ENCODE measurements at regions not wholly inside any gene's neighbourhood (a gene's known extent, or its start where the extent isn't known, plus 50 kb on each side); places are given as distances from the start of the nearest gene placed in this dataset.

- POLR2A ChIA-PET (ENCODE audit: partially characterized antibody) = no interaction called here
- TF ChIP-seq CREB1 (IDR thresholded peaks at IDR 0.05) = no peak
- no peak for TF ChIP-seq TBP (IDR thresholded peaks at IDR 0.05; ENCODE audit: low read depth, low read length)
- TF ChIP-seq ATF3 (IDR thresholded peaks at IDR 0.05; ENCODE audit: insufficient read depth, low read depth, low read length) = no peak
- no peak for TF ChIP-seq USF2 (IDR thresholded peaks at IDR 0.05; ENCODE audit: low read length)
These were observed 157.4 kb upstream of the PUM3 start for GRCh38 chr9:3001311-3001710.

More at GRCh38 chr9:3001311-3001710, 157.4 kb upstream of the PUM3 start:
- no peak for DNase-seq (ENCODE audit: low read depth in 1 of 2, low spot score in 2 of 2)
- H3K4me1 ChIP-seq (replicated peaks in 1 of 4; ENCODE audit: control insufficient read depth in 3 of 4, insufficient read depth in 4 of 4, low read length in 3 of 4) = peaks cover 0 to 2% (median 0%) of the 10 kb centered on the region in 4 experiments; a peak in 1 of 7 replicates
- H4K20me1 ChIP-seq (replicated peaks in 1 of 2; ENCODE audit: control insufficient read depth in 1 of 2, insufficient read depth in 2 of 2, low read length in 2 of 2) = no peaks in the 10 kb centered on the region
- no peak overlapping the region for H3K14ac ChIP-seq (ENCODE audit: insufficient read length)
- no peak overlapping the region for H3K4me3 ChIP-seq (ENCODE audit: extremely low read depth in 1 of 4, insufficient read depth in 2 of 4, low read depth in 3 of 4, low read length in 4 of 4)
- H2BK20ac ChIP-seq (ENCODE audit: low read length) = no peak overlapping the region
- H3K27me3 ChIP-seq (replicated peaks in 1 of 4; ENCODE audit: control insufficient read depth in 3 of 4, extremely low read depth in 1 of 4, insufficient read depth in 3 of 4, low read length in 3 of 4) = no peaks in the 10 kb centered on the region; a peak in 1 of 7 replicates
- H2BK15ac ChIP-seq (ENCODE audit: low read length) = no peak overlapping the region
- no peak overlapping the region for H2AFZ ChIP-seq (ENCODE audit: low read length)
- H3K36me3 ChIP-seq (ENCODE audit: control insufficient read depth in 2 of 4, insufficient read depth in 4 of 4, low read length in 3 of 4) = no peaks in the 10 kb centered on the region
- H3K4ac ChIP-seq (replicated peaks; ENCODE audit: insufficient read length, low read depth, low read length) = no peak overlapping the region
- no peak overlapping the region for H3K27ac ChIP-seq (ENCODE audit: low read depth, low read length)
- H3K79me2 ChIP-seq (ENCODE audit: control insufficient read depth in 1 of 2, insufficient read depth in 2 of 2, low read length in 2 of 2) = no peaks in the 10 kb centered on the region
- H2AK5ac ChIP-seq (ENCODE audit: low read depth, low read length) = no peak overlapping the region
- H4K8ac ChIP-seq (ENCODE audit: extremely low read depth, insufficient read depth, low read length) = no peak overlapping the region
- H3K9ac ChIP-seq (replicated peaks in 1 of 4; ENCODE audit: extremely low read depth in 1 of 4, low read depth in 3 of 4, low read length in 3 of 4) = no peak overlapping the region
- no peak overlapping the region for H3K18ac ChIP-seq (ENCODE audit: extremely low read depth, low read length)
- H3K23ac ChIP-seq (ENCODE audit: insufficient read length) = no peak overlapping the region
- H3K4me2 ChIP-seq (ENCODE audit: insufficient read depth in 1 of 2, low read depth in 2 of 2, low read length in 2 of 2) = no peak overlapping the region
- CTCF ChIA-PET (ENCODE audit: partially characterized antibody) = no interaction called here
- FAIRE-seq = no peak
- no peaks in the 10 kb centered on the region for H3K79me1 ChIP-seq (ENCODE audit: low read depth, low read length)
- H3K9me3 ChIP-seq (ENCODE audit: insufficient read depth in 2 of 2, low read depth in 1 of 2, low read length in 1 of 2) = no peaks in the 10 kb centered on the region
- no peak overlapping the region for H4K91ac ChIP-seq (replicated peaks; ENCODE audit: insufficient read length, low read length)
- H3K23me2 ChIP-seq (ENCODE audit: low read depth, low read length) = no peaks in the 10 kb centered on the region
- no peak overlapping the region for H2BK5ac ChIP-seq (ENCODE audit: low read depth, low read length)
- H3K56ac ChIP-seq (replicated peaks; ENCODE audit: insufficient read length, low read depth, low read length) = no peak overlapping the region
- H2BK12ac ChIP-seq (ENCODE audit: low read depth, low read length) = no peak overlapping the region
- no peak overlapping the region for H4K5ac ChIP-seq (ENCODE audit: insufficient read length, low read depth, low read length)
- H2BK120ac ChIP-seq (replicated peaks; ENCODE audit: low read depth, low read length) = no peak overlapping the region
